Fibroblast of upper back skin (primary cell): ENCODE measurements at regions not wholly inside any gene's neighbourhood (a gene's known extent, or its start where the extent isn't known, plus 50 kb on each side); places are given as distances from the start of the nearest gene placed in this dataset.
A peak's percentile ranks its signal among the peaks of the same experiment; 100 is the strongest.

Experiments used
- DNase-seq: peaks from one replicate; pipeline ENCODE4 v3.0.0-alpha.2; 2013

DNA sequence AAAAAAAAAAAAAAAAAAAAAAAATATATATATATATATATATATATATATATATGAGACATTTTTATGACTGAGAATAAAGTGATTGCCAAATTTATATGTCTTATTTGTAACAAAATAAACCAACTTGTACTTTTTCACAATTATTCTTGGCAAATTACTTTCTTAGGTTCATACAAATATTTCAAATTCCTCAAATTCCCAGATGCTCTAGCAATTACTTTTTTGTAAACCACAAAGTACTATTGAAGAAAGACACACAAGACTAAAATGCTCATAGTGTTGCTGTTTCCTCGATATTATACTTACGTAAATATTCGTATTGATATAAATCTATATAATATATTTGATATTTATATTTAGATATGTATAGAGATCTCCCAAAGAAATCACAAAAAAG is 390.0 kb downstream of the FAT4 start:
- peak; percentile 56 for DNase-seq

DNA sequence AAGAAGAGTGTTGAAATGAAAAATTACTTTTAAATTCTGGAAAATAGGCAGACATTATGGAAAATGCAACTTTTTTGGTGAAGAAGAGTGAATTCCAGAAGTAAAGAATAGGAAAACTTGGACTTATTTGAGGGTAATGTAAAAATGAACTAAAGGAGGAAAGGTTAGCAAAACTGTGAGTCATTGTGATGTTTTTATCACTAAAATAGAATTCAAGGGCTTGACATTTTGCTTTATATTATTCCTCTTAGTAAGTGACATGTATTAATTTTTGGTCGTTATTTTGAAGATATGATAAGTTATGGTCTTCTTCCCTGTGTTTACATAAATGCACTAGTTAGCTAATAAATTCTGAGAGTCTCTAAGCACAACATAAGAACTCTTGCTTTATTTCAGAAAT is 390.9 kb downstream of the FAT4 start:
- no peak for DNase-seq

DNA sequence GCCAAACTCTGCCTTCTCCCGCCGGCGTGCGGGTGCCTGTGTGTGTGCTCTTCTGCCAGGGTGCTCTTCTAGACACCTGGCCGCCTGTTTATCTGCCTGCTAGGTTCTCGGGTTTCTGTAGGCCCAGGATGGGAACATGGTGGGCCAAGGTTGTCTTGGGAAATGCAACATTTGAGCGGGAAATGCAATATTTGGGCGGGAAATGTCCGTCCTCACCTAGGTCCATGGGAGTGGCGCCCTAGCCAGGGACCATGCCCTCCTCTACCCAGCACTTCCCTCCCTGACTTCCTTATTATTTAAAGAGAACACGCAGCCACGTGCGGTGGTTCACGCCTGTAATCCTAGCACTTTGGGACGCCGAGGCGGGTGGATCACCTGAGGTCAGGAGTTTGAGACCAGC is 392.6 kb downstream of the FAT4 start:
- DNase-seq, result no peak

DNA sequence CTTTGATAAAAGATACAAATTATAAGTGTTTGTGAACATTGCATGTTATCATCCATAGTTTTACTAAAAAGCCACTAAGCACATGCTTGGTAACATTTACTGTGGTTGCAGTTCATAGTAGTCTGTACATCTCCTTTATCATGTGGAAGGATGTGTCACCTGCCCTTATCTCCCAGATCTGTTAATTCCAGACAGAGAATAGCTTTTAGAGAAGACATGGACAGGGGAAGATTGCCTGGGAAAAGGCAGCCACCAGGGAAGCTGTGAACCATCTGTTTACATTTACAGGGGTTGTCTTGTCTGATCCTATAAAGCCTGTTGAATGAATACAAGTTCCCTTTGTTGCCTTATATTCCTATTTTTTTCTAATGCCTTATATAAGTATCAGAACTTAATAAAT is 396.0 kb downstream of the FAT4 start:
- DNase-seq, result no peak

DNA sequence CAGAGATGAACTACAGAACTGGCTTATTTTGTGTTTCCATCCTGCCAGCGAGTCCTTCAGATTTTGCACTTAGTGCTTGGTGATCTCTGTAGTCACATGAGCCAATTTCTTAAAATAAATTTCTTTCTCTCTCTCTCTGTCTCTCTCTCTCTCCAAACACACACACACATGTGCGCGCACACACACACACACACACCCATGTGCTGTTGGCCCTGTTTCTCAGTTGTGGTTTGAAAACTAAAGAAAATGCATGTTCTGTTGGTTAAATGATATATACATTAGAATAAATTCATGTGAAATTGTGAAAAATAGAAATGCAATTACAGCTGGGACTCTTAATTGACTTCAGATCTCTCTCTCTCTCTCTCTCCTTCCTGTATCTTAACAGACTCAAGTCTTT is 399.3 kb downstream of the FAT4 start:
- no peak for DNase-seq

DNA sequence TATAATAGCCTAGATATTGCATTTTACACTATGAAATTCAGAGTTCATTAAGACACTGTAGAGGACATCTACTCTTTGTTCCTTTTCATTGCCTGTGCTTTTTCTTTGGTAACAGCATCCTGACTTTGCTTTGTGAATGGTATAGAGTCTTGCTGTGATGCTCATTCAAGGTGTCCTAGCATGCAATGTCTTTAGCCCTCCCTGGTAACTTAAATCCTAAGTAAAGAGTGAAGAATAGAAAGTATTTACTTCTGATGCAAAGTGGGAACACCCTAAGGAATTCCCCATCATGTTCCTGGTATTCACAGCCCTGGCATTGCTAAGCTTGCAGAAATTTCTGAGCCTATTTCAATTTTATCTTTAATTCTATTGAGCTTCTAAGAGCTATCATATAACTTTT is 400.1 kb downstream of the FAT4 start:
- DNase-seq, result peak; percentile 23

DNA sequence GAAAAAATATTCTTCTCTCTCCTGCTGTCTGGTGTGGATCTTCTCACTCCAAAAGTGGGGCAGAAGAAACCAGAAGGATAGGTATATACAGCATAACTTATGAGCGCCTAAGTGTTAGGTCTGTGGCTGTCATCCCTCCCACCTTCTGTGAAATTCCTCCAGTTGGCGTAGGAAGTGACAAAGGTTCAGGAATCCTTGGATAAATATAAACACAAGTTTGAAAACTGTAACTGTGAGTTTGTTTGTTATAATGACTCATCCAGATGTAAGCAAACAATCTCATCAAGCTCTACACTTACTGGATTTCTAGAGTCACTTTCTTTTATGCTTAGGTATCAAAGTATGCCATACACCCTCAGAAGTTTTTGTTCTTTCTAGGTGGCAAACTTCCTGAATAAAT is 405.2 kb downstream of the FAT4 start:
- no peak for DNase-seq

DNA sequence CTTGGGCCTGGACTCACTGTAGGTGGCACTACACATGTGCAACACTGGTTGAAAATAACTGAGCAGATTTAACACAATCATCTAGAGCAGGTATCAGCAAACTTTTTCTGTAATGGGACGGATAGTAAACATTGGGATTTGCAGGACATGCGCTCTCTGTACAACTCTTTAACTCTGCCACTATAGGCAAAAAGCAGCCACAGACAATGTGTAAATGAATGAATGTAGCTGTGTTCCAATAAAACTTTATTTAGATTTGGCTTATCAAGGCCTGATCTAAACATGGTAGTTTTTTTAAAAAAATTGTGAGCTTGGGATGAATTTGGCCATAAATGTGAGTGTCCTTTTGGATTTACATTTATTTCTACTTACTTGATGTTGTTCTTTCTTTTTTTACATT is 407.3 kb downstream of the FAT4 start:
- no peak for DNase-seq

DNA sequence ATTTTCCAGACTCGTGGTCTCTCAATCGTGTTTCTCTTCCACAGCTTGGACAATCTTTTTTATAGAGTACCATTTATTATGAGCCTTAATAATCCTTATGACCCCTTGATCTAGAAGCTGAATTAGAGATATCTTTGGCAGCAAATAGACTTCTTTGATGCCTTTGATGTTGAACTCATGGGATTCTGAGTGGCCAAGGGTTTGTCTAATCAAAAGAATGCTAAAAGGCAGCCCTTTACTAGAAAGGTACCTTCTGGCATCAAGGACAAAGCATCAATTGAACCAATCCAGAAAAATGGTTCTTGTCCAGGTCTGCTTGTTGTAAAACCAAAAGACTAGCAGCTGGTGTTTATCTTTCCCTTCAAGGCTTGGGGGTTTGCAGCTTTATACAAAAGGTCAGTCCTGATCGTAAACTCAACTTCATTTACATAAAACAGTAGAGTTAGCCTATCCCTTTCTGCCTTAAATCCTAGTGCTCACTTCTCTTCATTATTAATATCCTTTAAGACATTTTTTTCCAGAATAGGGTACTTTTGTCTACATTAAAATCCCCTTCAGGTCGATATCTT is 411.3 kb downstream of the FAT4 start:
- DNase-seq, result no peak

DNA sequence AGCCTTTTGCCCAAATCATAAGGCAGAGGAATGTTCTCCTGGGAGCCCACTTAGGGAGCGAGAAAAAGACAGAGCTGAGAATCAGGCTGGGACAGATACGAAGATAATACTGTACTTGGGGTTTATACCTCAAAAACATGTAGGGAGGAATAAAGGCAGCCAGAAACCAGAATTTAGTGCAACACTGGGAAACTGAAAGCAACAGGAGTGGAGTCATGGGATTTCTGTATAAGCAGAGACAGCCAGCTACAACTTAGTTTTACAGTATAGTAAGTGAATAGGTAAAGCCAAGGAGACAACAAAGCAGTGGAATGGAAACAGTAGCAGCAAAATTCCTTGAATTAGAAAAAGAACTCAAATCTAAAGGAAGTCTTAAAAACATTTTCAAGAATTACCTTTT is 413.2 kb downstream of the FAT4 start:
- DNase-seq, result no peak

DNA sequence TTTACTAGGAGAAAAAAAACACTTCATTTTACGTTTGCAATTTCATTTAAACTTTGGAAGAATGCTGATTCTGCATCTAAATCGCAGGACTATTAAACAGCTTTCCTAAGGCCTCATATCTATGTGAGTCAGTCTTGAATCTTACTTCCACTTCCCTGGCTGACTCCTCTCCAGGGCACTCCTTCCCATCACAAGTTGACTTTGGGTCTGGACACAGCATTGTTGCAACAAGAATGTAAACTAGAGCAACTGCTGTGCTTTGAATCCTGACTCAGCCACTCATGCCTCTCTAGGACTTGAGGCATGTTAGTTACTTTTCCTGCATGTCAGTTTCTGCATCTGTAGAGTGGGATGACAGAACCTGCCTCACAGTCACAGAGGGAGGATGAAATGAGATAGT is 413.8 kb downstream of the FAT4 start:
- peak; percentile 89 for DNase-seq

DNA sequence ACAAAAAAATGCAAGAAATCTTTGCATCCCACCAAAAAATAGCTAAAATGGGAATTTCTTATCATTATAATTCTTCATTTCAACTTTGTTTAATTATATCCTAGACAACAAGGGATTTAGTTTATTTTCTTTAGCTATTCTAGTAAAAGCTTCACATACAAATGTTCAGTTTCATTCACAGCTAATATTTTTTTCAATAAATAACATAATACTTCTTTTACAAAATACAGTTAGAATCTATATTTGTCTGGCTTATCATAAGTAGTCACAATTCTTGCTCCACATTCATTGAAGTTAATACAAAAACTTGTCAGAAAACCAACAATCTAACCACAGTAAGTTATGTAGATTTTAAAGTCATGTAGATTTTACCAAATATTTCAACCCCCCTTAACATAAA is 414.4 kb downstream of the FAT4 start:
- DNase-seq, result no peak

DNA sequence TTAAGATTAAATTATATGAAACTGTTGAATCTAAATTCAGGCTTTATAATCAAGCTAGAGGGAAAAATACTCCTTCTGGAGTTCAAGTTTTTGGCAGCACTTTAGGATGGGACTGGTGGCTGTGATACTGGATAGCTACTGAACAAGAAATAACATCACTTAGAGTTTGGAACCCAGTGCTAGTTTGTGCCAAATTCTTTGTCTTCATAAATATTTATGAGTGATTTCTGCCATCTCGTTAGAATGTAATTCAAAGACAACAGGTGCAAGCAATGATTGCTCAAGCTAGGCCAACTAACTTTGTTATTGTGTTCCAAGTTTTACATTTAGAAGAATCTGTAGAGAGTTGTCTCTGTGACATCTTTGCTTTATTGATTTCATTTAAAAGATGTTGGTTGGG is 417.9 kb downstream of the FAT4 start:
- DNase-seq, result no peak

DNA sequence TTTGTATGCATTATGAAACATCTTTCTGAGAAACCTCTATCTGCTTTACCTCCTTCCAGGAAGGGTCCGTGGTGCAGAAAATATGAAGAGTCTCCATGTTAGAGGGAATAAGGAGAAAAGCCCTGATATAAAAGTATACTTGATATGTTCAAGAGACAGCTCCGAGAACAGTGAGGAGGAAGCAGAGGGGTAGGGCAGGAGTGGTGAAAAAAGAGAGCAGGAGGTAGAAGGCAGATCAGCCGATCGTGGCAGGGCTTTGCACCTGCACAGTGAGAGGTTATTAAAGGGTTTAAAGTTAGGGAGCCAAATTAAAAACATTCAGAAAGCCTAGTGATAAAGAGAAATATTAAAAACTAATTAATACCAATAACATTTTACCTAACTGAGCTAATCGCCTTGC is 419.7 kb downstream of the FAT4 start:
- no peak for DNase-seq

DNA sequence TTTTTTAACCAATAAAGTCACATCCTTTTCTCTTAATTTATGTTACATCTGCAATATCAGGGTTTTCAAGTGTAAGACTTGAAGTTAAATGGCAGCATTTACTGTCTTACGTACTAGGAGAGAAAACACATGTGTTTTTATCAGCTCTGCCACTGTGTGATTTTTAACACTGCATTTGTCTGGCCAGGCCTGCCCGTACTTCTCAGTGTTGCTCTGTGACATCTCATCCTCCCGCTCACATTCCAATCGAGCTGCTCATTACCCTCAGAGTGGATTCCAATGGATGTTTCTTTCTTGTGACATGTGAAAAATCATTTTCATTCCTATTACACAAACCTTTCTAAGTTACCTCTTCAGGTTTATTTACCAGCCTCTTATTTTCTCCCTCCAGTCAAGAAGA is 420.3 kb downstream of the FAT4 start:
- peak; percentile 94 for DNase-seq

DNA sequence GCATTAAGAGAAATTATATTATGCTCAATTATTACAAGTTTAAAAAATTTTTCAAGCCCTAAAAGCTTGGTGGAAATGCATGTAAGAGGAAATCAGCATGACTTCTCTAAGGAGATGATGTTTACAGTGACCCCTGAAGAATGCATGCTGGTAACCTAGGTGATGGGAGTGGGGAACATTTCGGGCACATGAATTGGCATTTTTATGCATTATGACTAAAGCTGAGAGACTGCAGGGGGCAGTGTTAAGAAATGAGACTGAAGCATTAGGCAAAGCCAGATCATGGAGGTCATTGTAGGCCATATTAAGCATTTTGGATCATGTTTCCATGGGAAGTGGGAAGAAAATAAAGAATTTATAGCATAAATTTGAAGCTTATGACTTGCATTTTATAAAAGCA is 421.3 kb downstream of the FAT4 start:
- peak; percentile 45 for DNase-seq

DNA sequence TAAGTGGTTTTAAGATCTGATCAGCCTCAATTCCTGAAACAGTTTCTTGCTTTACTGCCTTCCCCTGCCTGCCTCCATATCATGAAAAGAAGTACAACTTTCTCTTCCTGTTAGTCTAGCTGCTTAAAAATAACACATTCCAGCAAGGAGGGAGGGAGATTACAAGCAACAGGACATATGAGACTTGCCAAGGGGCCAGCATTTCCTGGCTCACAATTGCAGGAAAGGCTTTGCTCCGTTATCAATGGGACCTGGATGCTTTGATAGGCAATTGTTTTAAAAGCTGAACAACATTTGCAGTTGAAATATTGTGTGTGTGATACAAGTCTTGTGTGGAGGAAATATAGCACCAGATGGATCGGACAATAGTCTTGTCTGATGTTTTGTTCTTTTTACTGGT is 425.0 kb downstream of the FAT4 start:
- DNase-seq, result peak; percentile 43

DNA sequence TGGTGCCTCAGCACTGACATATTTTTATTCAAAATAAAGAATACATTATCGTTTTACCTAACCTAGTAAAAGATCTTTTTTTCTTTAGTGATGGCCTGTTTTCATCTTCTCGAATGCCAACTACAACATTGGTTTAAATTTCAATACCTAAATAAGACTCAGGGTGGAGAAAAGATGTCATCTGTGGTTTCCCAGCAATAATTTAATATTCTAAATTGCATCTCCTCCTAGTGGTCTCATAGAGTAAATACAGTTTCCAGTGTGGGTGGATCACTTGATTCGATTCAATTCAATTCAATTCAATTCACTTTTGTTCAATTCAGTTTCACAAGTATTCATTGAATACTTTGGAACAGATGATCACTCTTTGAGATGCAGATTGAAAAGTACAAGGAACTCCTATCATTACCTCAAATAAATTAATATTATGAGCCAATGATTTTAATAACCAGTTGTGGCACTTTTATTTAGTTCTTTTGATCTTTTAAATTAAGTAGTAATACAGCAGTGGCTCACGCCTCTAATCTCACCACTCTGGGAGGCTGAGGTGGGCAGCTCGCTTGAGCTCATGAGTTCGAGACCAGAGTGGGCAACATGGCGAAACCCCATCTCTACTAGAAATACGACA is 427.2 kb downstream of the FAT4 start:
- DNase-seq, result peak; percentile 46

DNA sequence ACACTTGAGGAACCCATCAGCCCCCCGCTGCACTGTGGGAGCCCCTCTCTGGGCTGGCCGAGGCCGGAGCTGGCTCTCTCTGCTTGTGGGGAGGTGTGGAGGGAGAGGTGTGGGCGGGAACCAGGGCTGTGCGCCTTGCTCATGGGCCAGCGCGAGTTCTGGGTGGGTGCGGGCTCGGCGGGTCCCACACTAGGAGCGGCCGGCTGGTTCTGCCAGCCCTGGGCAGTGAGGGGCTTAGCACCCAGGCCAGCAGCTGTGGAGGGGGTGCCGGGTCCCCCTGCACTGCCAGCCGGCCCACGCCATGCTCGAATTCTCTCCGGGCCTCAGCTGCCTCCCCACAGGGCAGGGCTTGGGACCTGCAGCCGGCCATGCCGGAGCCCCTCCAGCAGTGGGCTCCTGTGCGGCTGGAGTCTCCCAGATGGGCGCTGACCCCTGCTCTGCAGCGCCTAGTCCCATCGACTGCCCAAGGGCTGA is 430.2 kb downstream of the FAT4 start:
- no peak for DNase-seq

DNA sequence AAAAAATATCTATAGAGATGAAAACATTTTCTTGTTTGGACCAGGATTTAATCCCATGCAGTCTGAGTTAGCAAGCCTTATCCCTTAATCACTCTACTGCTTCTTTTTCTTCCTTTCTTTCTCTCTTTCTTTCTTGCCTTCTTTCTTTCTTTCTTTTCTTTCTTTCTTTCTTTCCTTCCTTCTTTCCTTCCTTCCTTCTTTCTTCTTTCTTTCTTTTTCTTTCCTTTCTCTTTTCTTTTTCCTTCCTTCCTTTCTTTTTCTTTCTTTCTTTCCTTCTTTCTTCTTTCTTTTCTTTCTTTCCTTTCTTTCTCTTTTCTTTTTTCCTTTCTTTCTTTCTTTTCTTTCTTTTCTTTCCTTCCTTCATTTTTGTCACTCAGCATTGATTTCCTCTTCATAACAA is 434.6 kb downstream of the FAT4 start:
- no peak for DNase-seq

DNA sequence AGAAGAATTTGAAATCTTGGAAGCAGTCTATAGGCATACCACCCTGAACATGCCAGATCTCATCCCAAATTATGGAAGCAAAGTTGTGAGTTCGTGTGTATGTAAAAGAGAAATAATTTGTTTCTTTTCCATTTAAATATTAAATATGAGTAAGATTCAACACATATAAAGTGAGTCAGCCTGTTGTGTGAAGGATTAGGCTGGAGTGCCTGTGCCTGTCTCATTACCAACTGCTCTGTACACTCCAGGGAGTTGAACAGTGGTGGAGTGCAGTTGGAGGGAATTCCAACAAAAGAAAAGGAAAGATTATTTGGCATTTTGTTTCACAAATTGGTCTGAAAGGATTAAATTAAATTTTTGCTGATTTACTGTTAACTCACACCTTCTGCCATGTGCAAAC is 435.6 kb downstream of the FAT4 start:
- peak; percentile 25 for DNase-seq

DNA sequence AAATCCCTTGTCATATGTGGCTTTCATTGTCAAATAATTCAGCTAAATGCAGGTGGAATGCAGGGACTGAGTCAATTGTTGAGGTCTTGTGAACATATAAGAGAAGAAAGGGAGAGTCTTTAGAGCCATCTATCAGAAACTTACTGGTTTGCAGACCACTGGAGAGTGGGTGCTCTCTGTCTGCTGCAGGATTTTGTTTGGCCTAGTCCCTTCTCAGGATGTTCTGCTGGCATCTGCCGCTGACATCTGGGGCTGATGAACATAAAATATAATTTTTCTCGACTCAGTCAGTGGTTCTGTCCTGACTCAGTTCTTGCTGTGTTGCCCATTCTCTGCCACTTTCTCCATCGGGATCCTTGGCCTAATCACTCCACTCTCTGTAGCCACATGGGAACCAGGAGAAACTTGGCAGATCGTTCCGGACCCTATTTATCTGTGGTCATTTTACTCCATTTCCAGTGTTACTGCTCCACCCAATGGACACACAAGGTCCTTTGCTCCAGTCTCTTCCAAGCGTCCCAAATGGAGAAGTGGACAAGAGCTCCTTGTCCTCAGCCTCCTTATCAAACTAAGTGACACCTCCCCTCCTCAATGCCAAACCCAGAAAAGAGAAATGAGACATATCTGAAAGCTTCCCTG is 436.2 kb downstream of the FAT4 start:
- peak; percentile 46 for DNase-seq

DNA sequence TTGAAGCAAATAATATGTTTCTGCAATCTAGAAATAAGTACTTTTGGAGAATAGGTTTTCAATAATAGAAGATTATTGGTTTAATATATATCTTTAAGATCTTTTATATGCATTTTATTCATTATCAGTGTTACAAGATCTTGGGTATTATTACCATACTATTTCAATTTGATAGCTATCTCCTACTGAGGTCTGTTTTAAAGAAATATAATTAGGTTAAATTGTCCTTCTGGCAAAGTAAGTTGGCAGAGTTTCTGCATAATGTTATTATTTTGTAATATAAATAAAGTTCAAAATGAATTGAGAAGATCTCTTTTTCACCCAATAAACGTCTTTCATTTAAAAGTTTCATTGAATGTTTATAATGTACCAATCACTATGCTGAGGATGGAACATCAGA is 443.7 kb downstream of the FAT4 start:
- no peak for DNase-seq

DNA sequence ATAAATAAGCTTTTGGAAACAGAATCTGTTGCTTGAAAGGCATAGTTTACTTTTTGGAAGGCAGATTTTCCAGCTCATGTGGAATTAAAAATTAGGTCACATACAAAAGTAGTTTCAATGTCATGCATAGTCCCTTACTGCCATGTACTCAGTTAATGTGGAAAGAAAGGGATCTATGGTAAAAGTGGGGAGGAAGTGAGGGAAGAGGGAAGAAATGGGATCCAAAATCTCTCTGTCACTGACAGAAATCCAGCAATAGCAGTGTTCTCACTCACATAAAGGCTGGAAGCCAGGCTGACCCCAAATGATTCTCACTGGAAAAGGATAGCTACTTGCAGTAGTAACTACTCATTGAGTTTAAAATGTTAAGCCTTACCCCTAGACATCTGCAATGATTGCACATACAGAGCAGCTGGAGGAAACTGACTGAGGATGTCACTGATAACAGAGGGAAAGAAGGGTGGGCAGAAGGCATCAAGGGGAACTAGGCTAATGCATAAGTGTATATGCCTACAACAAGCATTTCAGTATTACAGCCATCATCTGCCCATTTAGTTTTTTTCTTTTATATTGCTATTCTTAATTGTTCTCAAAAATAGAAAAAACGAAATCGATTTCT is 445.6 kb downstream of the FAT4 start:
- DNase-seq, result no peak
